ENCODE measurements at regions not wholly inside any gene's neighbourhood (a gene's known extent, or its start where the extent isn't known, plus 50 kb on each side); places are given as distances from the start of the nearest gene placed in this dataset.

DNA sequence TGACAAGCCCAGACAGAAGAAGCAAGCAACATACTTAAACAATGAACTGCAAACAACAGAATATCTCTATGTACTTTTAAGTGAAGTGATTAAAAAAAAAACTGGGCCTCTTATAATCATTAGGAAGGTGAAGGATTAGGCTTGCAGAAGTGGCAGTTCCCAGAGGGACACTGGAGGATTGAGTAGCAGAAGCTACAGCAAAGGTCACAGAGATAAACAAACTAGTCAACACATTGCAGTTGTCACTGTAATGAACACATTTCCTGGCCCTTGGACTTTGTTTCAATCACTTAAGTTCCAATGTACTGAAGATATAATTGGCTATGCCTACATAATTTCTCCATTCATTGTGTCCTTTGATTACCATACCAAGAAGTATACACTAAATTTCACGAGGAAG is 1498.8 kb downstream of the SLITRK5 start:
- TF ChIP-seq EP300 (IDR thresholded peaks at IDR 0.05), result no peak
- no peak for TF ChIP-seq CTCF (IDR thresholded peaks at IDR 0.05)
- TF ChIP-seq POLR2A (IDR thresholded peaks at IDR 0.05), result no peak

Measured in ovary (tissue), 3 donors.